ENCODE measurements at regions not wholly inside any gene's neighbourhood (a gene's known extent, or its start where the extent isn't known, plus 50 kb on each side); places are given as distances from the start of the nearest gene placed in this dataset.

DNA sequence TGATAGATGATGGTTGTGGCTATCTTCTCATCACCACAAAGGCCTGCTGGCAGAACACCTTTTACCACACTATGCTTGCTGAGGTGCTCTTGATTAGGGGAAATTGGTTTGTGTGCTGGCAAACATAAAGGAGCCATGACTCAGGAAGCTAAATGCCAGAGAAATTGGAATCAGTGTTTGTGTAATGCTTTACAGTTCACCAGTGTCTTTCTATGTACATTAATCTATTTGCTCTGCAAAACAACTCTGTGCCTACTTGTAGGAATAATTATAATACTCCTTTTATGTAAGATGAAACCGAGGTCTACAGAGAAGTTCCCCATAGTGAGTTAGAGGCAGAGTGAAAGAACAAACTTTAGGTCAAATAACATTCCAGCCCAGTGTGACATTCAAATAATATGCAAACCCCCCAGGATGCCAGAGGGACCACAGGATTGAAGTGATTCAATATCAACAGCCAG, 390.5 kb upstream of the HTR2A start:
- WGBS, 4 donors, result 70 to 83% (median 78%) methylated on average over 1 of the region's 1 CpG
- no peak for DNase-seq
- no peak overlapping the region for H3K4me3 ChIP-seq
- H3K27ac ChIP-seq, result no peak overlapping the region
- no peak for TF ChIP-seq POLR2A (IDR thresholded peaks at IDR 0.05)
- TF ChIP-seq, protein P1, sequence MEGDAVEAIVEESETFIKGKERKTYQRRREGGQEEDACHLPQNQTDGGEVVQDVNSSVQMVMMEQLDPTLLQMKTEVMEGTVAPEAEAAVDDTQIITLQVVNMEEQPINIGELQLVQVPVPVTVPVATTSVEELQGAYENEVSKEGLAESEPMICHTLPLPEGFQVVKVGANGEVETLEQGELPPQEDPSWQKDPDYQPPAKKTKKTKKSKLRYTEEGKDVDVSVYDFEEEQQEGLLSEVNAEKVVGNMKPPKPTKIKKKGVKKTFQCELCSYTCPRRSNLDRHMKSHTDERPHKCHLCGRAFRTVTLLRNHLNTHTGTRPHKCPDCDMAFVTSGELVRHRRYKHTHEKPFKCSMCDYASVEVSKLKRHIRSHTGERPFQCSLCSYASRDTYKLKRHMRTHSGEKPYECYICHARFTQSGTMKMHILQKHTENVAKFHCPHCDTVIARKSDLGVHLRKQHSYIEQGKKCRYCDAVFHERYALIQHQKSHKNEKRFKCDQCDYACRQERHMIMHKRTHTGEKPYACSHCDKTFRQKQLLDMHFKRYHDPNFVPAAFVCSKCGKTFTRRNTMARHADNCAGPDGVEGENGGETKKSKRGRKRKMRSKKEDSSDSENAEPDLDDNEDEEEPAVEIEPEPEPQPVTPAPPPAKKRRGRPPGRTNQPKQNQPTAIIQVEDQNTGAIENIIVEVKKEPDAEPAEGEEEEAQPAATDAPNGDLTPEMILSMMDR (IDR thresholded peaks at IDR 0.05), result no peak
- H3K36me3 ChIP-seq (replicated peaks in 1 of 2), result no peaks in the 10 kb centered on the region
- no peaks in the 10 kb centered on the region for H3K27me3 ChIP-seq
- intact Hi-C loops (cut with DNase I), result no loop called here
- no peaks in the 10 kb centered on the region for H3K4me1 ChIP-seq (replicated peaks in 1 of 2)
- H3K9me3 ChIP-seq (replicated peaks in 1 of 3), result no peaks in the 10 kb centered on the region

- 91 to 95% (median 92%) methylated on average over 2 of the region's 2 CpGs for WGBS, 4 donors
- DNase-seq, result no peak
- intact Hi-C loops (cut with DNase I), result no loop called here
- TF ChIP-seq, protein P1 (IDR thresholded peaks at IDR 0.05), result no peak
- TF ChIP-seq POLR2A (IDR thresholded peaks at IDR 0.05), result no peak
- no peaks in the 10 kb centered on the region for H3K4me1 ChIP-seq (replicated peaks in 1 of 2)
- H3K4me3 ChIP-seq, result no peak overlapping the region
- H3K9me3 ChIP-seq (replicated peaks in 1 of 3), result peaks cover 0 to 7% (median 0%) of the 10 kb centered on the region in 3 donors
- H3K27me3 ChIP-seq, result no peaks in the 10 kb centered on the region
- no peaks in the 10 kb centered on the region for H3K36me3 ChIP-seq (replicated peaks in 1 of 2)
- H3K27ac ChIP-seq, result no peak overlapping the region
These were observed 385.1 kb upstream of the HTR2A start for GRCh38 chr13:47281991-47282390.

GRCh38 chr13:47279920-47280319, 383.1 kb upstream of the HTR2A start:
- Histone ChIP-seq H3K27me3 (no peaks in the 10 kb centered on the region), H3K4me3 (no peak overlapping the region), H3K4me1 (replicated peaks in 1 of 2) (no peaks in the 10 kb centered on the region), H3K36me3 (replicated peaks in 1 of 2) (no peaks in the 10 kb centered on the region), H3K27ac (no peak overlapping the region), H3K9me3 (replicated peaks in 1 of 3) (peaks cover 0 to 7% (median 0%) of the 10 kb centered on the region in 3 donors)
- DNase-seq, result no peak
- intact Hi-C loops (cut with DNase I), result no loop called here
- TF ChIP-seq, protein P1 (IDR thresholded peaks at IDR 0.05), result no peak
- TF ChIP-seq POLR2A (IDR thresholded peaks at IDR 0.05), result no peak
- 63 to 80% (median 75%) methylated on average over 1 of the region's 1 CpG for WGBS, 4 donors

DNA sequence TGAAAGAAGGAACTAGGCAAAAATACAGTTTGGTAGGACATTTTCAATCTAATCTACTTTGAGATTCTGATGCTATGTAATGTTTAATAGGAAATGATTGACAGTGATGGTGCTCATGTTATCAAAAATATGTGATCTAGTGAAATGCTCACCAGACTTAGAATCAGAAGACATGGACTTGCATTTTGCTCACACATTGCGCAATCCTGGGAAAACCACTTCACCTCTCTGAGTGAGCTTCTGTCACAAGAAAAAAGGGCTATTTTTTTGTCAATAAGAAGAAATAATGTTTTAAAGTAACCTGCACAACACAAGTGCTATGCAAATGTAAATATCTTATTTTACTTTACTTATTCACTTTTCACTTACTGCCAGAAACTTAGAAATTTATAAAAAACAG, 380.9 kb upstream of the HTR2A start:
- no peak overlapping the region for H3K4me3 ChIP-seq
- 91 to 96% (median 94%) methylated on average over 1 of the region's 1 CpG for WGBS, 4 donors
- no peaks in the 10 kb centered on the region for H3K36me3 ChIP-seq (replicated peaks in 1 of 2)
- no peaks in the 10 kb centered on the region for H3K4me1 ChIP-seq (replicated peaks in 1 of 2)
- TF ChIP-seq POLR2A (IDR thresholded peaks at IDR 0.05), result no peak
- TF ChIP-seq, protein P1 (IDR thresholded peaks at IDR 0.05), result no peak
- intact Hi-C loops (cut with DNase I), result no loop called here
- peaks cover 0 to 7% (median 0%) of the 10 kb centered on the region in 3 donors for H3K9me3 ChIP-seq (replicated peaks in 1 of 3)
- no peak overlapping the region for H3K27ac ChIP-seq
- no peaks in the 10 kb centered on the region for H3K27me3 ChIP-seq
- no peak for DNase-seq

All from adrenal gland (tissue), 9 donors.